NCI-H1436 (cell line): ENCODE measurements at regions not wholly inside any gene's neighbourhood (a gene's known extent, or its start where the extent isn't known, plus 50 kb on each side); places are given as distances from the start of the nearest gene placed in this dataset.

Source experiments
- DNase-seq: peaks from one replicate; lab custom pipeline; 2025; lab: John Stamatoyannopoulos, UW

- no peak for DNase-seq
Observed at GRCh38 chr2:5067816-5068215, 624.4 kb upstream of the SOX11 start.

- DNase-seq: no peak
Observed at GRCh38 chr2:5070257-5070656, 621.9 kb upstream of the SOX11 start.

DNA sequence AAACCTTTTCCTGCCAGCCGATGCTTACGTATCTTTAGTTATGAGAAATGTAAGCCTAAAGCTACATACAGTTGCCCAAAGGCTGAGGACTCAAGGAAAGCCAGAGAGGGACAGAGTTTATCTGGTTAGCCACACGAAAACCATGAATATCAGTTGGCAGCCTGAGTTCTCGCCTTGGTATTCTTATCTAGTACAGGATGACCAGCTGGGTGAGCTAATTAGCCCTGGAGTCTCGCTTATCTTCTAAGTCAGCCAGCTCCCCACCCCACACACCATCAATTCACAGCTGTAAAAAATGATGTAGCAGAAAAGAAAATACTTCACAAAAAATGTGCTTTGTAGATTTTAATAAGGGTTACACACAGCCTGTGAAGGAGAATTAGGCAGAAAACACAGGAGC, 617.5 kb upstream of the SOX11 start:
- DNase-seq: no peak

- no peak for DNase-seq
Observed at GRCh38 chr2:5076599-5076998, 615.6 kb upstream of the SOX11 start.

DNA sequence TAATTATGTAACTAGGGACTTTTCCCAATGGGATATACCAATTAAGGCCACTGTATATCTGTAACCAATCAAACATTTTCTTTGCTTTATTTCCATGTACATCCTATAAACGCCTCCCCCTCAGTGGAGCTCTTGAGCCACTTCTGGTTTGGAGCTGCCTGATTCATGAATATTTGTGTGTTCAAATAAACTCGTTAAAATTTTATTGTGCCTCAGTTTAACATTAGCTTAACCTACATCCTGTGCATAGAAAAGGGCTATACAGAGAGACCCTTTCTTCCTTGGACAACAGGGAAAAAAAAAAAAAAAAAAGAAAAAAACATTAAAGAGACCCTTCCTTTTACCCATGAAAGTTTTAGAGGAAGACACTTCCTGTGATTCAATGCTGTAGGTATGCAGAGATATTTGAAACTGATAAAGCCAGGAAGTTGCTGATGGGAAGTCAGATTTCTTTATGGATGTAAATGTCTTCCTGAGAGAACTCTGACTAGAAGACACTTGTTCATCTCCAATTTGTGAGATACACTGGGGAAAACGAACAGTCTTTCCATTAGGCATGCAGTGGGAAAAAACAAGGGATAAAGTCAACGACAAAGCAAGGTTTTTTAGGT, 614.6 kb upstream of the SOX11 start:
- DNase-seq: no peak

- DNase-seq: no peak
Observed at GRCh38 chr2:5083402-5083801, 608.8 kb upstream of the SOX11 start.

DNA sequence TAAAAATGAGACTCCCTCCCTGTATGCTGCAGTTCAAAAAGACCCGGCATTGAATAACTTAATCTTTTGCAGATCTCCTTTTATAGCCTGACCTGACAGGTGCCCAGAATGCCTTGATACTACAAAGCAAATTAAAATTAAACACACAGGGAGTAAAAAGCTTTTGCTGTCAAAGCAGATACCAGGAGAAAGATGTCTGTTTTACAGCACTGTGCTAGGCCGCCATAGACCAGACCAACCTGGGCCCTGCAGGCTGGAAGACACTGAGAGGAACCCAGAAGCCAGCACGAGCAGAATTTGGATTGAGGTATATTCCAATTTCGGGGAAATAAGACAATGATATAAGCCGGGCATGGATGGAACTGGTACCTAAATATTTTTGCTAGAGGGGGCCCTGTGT, 602.8 kb upstream of the SOX11 start:
- no peak for DNase-seq

DNA sequence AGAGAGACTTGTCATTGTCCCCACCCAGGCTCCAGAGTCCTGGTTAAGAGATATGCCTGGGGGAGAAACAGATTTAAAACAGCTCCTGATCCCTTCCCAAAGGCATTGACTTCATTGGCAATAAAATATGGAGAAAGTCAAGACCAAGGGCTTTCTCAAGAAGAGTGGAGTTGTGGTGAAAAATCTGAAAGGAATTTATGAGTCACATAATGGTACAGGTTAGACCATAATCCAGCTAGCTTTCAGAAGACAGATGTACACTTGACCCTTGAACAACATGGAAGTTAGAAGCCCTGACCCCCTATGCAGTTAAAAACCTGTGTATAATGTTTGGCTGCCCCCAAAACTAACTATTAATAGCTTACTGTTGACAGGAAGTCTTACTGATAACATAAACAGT, 599.1 kb upstream of the SOX11 start:
- DNase-seq: no peak

DNA sequence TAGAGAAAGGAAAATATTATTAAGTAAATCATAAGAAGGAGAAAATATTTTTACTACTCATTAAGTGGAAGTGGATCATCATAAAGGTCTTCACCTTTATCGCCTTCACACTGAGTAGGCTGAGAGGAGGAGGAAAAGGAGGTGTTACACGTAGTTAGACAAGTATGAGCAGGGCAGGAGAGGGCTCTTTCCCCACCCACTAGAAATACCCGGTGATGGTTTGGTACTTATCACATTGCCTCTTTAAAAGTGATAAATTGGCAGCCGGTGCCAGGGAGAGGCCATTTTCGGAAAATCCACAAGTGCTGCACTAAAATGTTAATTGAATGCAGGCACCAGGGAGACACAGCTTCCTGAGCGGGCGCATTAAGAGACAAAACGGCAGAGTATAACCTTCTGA, 598.7 kb upstream of the SOX11 start:
- DNase-seq: no peak

DNA sequence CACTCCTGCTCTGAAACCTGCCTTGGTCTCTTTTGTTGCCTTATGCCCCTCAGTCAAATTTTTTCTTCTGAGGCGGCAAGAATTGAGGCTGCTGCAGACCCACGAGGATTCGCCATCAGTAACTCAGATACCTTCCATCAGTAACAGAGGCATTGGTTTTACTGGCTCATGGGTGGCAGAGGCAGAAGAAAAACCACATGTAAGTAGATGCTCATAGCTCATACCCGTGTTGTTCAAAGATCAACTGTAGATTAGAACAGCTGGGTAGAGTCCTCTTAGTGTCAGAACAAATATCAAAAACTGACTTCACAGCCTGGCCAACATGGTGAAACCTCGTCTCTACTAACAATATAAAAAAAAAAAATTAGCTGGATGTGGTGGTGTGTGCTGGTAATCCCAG, 598.0 kb upstream of the SOX11 start:
- no peak for DNase-seq

- DNase-seq: no peak
Observed at GRCh38 chr2:5098286-5098685, 593.9 kb upstream of the SOX11 start.

GRCh38 chr2:5102823-5103222, 589.4 kb upstream of the SOX11 start:
- no peak for DNase-seq

DNA sequence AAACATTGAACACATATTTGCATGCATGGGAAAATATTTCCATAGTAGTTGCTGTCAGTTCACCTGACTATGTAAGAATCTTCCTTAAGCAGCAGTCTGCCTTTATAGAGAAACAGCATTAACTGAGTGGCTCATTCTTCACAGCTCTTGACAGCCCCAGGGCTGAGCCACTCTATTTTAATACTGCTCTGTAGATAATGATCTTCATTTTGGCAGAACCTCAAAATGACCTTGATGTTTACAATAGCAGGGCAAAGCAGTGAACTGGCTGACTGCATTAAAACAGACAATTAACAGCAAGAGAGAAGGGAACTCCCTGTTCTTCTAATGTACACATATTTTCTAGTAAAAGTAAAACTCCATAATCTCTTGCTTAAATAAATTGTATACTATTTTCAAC, 580.6 kb upstream of the SOX11 start:
- DNase-seq: peak; percentile 79

GRCh38 chr2:5119046-5119445, 573.1 kb upstream of the SOX11 start:
- no peak for DNase-seq

GRCh38 chr2:5121121-5121520, 571.1 kb upstream of the SOX11 start:
- no peak for DNase-seq

DNA sequence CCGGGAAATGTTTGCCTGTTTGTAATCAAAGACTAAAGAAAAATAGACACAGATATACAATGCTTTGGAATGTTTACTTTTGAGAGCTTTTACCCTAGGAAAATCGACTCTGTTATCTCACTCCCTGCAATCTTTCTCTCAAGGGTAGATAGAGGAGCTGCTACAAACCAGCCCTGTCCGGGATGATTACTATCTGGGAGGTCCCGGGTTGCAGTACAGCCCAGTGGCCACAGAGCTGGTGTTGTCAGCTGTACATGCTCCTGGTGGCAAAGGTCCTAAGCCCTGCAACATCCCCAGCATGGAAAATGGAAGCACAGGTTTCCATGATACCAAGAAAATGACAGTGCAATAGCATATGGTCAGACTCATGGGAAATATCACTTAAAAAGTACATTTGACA, 570.5 kb upstream of the SOX11 start:
- no peak for DNase-seq

GRCh38 chr2:5123582-5124196, 568.5 kb upstream of the SOX11 start:
- no peak for DNase-seq

DNA sequence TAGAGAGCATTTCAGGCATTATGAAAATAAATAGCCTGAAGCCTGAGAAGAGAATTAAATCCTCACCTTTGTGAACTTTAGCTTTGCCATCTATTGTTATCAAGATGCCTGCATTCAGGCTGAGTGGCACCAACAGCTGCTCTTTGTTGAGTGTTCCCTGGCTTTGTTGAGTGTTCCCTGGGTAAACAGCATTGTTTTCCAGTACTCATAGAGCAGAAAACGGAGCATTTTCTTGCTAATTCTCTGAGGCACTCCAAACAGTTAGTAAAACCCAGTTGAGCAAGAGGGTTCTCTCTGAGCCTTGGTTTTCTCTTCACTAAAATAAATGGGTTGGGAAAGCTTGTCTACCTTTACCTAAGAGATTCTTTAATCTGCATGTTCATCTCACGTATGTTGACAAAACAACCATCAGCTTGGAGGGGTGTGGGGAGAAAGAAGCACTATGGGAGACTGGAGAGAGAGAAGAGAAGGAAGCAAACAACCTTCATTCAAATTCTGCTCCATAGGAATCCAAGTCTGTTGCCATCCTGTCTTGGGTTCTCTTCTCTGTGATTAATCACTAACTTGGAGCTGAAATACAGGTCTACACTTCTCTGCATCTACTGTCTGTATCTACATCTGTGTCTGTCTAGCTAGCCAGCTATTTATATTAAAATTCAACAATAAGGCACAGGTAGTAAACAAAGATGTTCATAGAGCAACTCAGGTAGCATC, 567.0 kb upstream of the SOX11 start:
- peak; percentile 72 for DNase-seq

DNA sequence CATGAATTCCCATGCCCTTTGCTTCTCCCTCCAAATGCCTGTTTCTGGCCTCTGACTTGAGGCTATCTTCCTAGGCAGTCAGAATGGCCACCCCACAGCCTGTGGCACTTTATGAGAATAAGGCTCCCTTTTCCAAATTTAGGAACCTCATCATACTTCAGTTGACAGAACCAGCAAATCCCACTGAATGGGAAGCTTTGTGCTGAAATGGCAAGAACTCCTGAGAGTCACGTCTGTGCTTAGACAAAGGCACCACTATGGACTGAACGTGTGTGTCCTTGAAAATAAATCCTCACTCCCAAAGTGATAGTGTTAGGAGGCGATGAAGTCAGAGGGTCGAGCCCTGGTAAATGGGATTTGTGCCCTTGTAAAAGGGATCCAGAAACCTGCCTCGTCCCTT, 559.9 kb upstream of the SOX11 start:
- DNase-seq: no peak

- DNase-seq: no peak
Observed at GRCh38 chr2:5140347-5140746, 551.8 kb upstream of the SOX11 start.

GRCh38 chr2:5144159-5144558, 548.0 kb upstream of the SOX11 start:
- no peak for DNase-seq

GRCh38 chr2:5145053-5145452, 547.1 kb upstream of the SOX11 start:
- no peak for DNase-seq

DNA sequence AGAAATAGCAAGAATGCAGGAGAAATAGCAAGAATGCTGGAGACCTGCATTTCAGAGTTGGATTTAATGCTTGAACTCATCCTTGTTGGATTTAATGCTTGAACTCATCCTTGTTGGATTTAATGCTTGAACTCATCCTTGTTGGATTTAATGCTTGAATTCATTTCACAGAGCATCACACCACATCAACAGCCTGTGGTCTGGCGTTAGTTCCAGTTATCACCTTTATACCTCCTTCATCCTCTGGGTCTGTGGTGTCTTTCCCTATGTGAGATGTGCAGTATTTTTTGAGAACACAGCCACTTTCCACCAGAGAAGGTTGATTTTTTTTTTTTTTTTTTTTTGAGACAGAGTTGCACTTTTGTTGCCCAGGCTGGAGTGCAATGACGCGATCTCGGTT, 546.4 kb upstream of the SOX11 start:
- DNase-seq: no peak
